ENCODE measurements at regions not wholly inside any gene's neighbourhood (a gene's known extent, or its start where the extent isn't known, plus 50 kb on each side); places are given as distances from the start of the nearest gene placed in this dataset.

- no peak overlapping the region for H3K4me2 ChIP-seq (ENCODE audit: low read depth, low read length)
- H3K23ac ChIP-seq (ENCODE audit: low read depth, low read length), result no peak overlapping the region
Observed at GRCh38 chr2:21263622-21264021, 139.9 kb downstream of the TDRD15 start.

More at GRCh38 chr2:21263622-21264021, 139.9 kb downstream of the TDRD15 start:
- Histone ChIP-seq H4K20me1 (ENCODE audit: insufficient read depth, low read length) (no peaks in the 10 kb centered on the region), H2AK9ac (replicated peaks; ENCODE audit: low read depth, low read length, poor library complexity) (no peak overlapping the region), H3K9ac (ENCODE audit: low read depth, low read length) (no peak overlapping the region), H2AK5ac (ENCODE audit: low read depth, low read length) (no peak overlapping the region), H3K56ac (ENCODE audit: extremely low read depth, insufficient read depth, low read length) (no peak overlapping the region), H3K4me1 (ENCODE audit: control insufficient read depth, insufficient read depth, low read length) (no peaks in the 10 kb centered on the region), H2BK20ac (ENCODE audit: low read depth, low read length) (no peak overlapping the region), H3K79me1 (ENCODE audit: low read depth in 1 of 2, low read length in 2 of 2) (no peaks in the 10 kb centered on the region), H2BK15ac (ENCODE audit: low read depth, low read length) (no peak overlapping the region), H3K4me3 (ENCODE audit: insufficient read depth, low read depth, low read length) (no peak overlapping the region), H2BK120ac (ENCODE audit: low read depth, low read length) (no peak overlapping the region), H3K9me3 (ENCODE audit: control insufficient read depth, insufficient read depth, low read length) (no peaks in the 10 kb centered on the region), H3K9me1 (ENCODE audit: insufficient read depth, low read length) (no peaks in the 10 kb centered on the region), H3K14ac (replicated peaks; ENCODE audit: low read depth, low read length) (no peak overlapping the region), H4K91ac (ENCODE audit: insufficient read depth, low read depth, low read length) (no peak overlapping the region), H2BK5ac (ENCODE audit: low read depth, low read length, poor library complexity, severe bottlenecking) (no peak overlapping the region), H3K27me3 (ENCODE audit: control insufficient read depth, insufficient read depth, low read length) (no peaks in the 10 kb centered on the region; the same call in 1 of the 2 replicates), H3K4ac (ENCODE audit: low read depth, low read length) (no peak overlapping the region), H3K27ac (ENCODE audit: insufficient read depth, low read length) (no peak overlapping the region), H4K5ac (ENCODE audit: low read depth, low read length) (no peak overlapping the region), H4K8ac (ENCODE audit: low read depth in 2 of 2, low read length in 2 of 2) (no peak overlapping the region), H3K36me3 (ENCODE audit: control insufficient read depth, insufficient read depth, low read length) (no peaks in the 10 kb centered on the region), H2AFZ (replicated peaks; ENCODE audit: low read length, poor library complexity) (no peak overlapping the region), H3K18ac (ENCODE audit: low read depth, low read length) (no peak overlapping the region)
- no peak for ATAC-seq (ENCODE audit: low read depth)
- dilution Hi-C loops (cut with HindIII; ENCODE audit: low sequenced_read_pairs, unreplicated experiment), result no loop called here
- no peak for DNase-seq
- in situ Hi-C loops (cut with MboI; ENCODE audit: low sequenced_read_pairs), result no loop called here
- intact Hi-C loops (cut with micrococcal nuclease), result no loop called here
- CTCF ChIA-PET, result no interaction called here
- no TSS peak for BruUV-seq (replicated peaks)
- POLR2A ChIA-PET (ENCODE audit: unreplicated experiment), result no interaction called here
- TF ChIP-seq FOS (IDR thresholded peaks at IDR 0.05; ENCODE audit: low read depth, low read length), result no peak
- 71% methylated on average over 1 of the region's 3 CpGs; no CpG with 5 or more reads in 1 of the 2 experiments for WGBS, 2 experiments (ENCODE audit: extremely low coverage in 2 of 2, insufficient read length in 1 of 2)

All from IMR-90 (cell line).